Inferior parietal cortex (tissue), 1 donor: ENCODE measurements at regions not wholly inside any gene's neighbourhood (a gene's known extent, or its start where the extent isn't known, plus 50 kb on each side); places are given as distances from the start of the nearest gene placed in this dataset.
A peak's percentile ranks its signal among the peaks of the same experiment; 100 is the strongest.

Experiments
- DNase-seq: peaks from one replicate; pipeline ENCODE4 v3.0.0-alpha.2; 2016; ENCODE audit errors: extremely low spot score

DNA sequence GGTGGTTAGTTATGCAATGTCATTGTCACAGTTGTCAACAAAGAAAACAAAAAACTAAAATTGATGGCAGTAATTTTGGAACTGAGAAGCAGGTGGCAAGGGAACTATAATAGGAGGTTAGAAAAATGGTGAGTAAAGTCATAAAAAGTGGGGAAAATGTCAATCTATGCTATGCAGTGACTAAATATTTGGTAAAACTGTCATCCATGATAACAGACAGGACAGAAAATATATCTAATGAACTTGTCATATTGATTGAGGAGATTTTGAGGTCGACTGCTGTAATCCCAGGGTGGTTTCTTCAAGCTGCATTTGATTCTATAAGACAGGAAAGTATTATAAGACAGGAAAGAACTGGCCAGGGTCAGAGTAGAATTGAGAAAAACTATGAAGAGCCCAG lies 998.4 kb downstream of the IGSF11 start:
- DNase-seq: no peak

DNA sequence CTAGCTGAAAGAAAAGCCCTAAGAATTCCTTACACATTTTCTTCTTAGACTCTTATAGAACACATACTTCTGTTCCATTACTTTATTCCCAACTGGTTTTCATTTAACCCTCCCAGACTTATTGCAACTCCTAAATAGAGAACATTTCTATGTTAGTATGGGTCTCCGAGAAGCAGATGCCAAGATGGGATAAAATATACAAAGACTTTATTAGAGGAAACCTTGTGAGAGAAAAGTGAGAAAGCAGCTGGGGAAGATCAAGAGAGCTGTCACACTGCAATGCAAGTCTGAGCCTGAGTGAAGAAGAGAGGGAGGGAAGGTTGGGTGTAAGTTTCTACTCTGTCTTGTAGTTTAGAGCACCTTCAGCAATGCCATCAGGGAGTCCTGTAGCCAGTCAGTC lies 979.3 kb downstream of the IGSF11 start:
- DNase-seq: no peak

DNA sequence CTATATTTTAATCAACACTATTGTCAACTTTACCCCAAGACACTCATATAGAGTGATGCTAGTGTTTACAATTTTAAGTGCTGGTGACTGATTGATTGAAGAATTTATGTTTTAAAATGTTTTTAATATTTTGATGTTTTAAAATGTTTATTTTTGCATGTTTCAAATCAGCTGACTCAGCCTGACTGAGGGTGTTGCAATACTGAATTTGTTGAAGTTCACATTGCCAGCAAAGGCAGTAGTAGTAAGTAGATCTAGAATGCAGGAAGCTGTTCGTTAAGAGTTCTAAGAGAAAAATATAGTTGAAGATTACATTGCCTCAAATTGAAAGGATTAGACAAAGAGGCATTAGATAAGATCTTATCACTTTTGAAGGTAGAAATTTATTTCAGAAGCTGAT lies 977.6 kb downstream of the IGSF11 start:
- DNase-seq: no peak

DNA sequence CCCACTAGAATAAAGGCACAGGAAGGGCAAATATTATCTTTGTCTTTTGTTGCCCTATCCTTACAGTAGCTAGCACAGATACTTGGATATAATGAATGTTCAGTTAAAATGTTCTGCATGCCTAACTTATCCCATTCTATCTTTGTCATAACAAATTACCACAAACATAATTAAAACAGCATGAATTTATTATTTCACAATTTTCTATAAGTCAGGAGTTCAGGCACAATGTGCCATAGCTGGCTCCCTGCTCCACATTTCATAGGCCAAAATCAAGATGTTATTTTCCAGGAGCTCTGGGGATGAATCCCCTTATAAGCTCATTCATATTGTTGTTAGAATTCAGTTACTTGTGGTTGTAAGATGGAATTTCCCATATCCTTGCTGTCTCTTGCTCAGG lies 975.5 kb downstream of the IGSF11 start:
- no peak for DNase-seq

- DNase-seq: no peak
Measured at GRCh38 chr3:118067439-118067838, 967.2 kb downstream of the IGSF11 start.

GRCh38 chr3:118075873-118076272 lies 958.8 kb downstream of the IGSF11 start:
- DNase-seq: no peak

DNA sequence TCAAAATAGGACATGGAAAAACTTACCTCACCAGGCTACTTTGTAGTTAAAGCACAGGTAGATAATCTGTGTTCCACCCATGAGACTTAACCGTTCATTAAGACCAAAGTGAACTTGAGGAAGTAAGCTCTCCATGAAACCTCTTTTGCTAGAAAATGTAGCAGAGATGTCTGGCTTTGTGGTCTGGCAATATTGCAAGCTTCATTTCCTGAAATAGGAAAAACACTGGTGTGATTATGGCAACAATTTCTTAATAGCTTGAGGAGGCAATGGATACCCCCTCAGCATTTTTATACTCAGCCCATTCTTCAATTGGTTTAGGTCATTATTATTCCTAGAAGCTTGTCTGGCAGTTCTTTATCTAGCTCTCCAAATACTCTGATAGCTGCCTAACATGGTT lies 957.3 kb downstream of the IGSF11 start:
- DNase-seq: no peak

DNA sequence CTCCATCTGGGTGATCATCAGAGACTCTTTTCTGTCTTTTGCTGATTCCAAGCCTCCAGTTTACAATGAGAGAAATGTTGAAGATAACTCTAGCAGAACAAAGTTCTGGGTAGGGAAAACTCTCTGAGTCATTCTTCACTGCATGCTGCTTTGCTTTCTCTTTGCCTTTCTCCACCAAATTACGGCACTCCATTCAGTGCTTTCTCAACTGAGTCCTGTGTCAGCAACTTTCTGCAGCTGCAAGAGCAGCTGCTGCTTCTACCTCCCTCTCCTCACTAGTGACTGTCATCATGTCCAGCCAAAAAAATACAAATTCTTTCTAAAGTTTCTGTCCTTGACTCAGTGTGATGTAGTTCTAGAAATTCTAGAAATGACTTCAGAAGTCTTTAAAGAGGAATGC lies 953.8 kb downstream of the IGSF11 start:
- DNase-seq: peak; percentile 11

GRCh38 chr3:118088696-118089095 lies 946.0 kb downstream of the IGSF11 start:
- no peak for DNase-seq

- DNase-seq: no peak
Measured at GRCh38 chr3:118089563-118089962, 945.1 kb downstream of the IGSF11 start.

- DNase-seq: no peak
Measured at GRCh38 chr3:118097226-118097625, 937.4 kb downstream of the IGSF11 start.

DNA sequence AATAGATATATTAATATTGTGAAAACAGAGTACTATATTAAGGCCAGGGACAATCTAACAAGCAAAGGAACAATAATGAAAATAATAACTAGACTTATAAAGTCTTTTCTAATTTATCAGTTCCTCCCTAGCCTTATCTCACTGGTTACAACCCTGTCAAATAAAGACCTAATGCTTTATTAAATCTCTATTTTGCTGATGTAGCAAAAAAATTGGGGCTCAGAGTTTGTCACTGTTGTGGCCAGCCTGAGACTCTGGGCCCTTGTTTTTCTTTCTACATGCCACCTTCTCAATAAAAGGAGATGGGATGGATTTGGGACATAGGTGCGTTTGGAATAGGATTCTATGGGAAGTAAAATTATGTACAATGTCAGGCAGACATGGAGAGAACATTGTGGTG lies 937.0 kb downstream of the IGSF11 start:
- no peak for DNase-seq

GRCh38 chr3:118098827-118099226 lies 935.8 kb downstream of the IGSF11 start:
- DNase-seq: no peak

DNA sequence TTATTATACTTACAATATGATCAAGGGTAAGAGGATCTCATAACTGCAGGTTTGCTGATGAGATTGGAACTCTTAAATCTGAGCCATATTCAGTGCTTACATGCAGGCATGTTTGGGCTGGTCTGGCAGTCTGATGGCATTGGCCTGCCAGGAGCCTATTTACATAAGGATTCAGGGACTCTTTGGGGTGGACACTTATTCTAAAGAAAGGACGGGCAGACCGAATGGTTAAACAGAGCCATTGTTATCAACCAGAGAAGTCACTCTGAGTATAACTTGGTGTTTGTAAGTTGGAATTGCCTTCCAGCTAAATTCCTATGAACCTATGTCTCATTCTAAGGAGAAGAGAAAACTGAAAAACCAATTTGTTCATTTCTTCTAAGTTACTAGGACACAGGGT lies 932.8 kb downstream of the IGSF11 start:
- DNase-seq: no peak

GRCh38 chr3:118102737-118103136 lies 931.9 kb downstream of the IGSF11 start:
- DNase-seq: no peak

GRCh38 chr3:118108201-118108600 lies 926.4 kb downstream of the IGSF11 start:
- DNase-seq: peak; percentile 7

DNA sequence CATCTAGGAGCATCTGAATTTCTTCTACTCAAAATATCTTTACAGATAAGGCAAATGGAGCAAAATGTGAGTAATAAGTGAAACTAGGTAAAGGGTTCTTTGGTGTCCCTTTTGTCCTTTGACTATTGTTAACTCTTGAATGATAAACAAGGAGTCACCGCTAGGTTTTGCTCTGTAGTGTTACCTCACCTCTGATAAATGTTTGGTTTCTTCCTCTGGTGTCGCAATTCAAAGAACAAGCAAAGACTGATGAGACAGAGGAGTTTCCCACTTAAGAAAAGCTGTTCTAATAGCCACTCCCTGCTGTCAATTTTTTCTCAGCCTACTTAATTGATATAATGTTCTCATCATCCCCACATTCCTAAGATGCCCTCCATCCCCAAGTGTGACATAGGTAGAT lies 925.9 kb downstream of the IGSF11 start:
- DNase-seq: no peak

- DNase-seq: no peak
Measured at GRCh38 chr3:118110211-118110610, 924.4 kb downstream of the IGSF11 start.

DNA sequence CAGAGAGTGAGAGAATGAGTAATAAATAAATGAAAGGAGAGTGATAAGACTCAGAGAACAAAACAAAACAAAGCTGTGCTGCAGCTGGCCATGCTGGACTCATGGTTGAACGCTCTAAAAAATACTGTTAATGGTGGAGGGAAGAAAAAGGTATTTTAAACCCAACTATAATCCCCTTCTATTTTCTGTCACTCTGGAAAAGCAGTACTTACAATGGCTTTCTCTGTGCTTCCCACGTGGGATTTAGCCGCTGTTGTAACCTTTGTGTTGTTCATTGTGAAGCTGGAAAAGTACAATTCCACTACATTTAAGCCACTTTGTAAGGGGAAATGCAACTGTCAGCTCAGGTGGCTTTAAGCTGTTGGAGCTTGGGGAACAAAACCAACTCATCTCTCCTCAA lies 917.7 kb downstream of the IGSF11 start:
- no peak for DNase-seq

- no peak for DNase-seq
Measured at GRCh38 chr3:118126751-118127150, 907.9 kb downstream of the IGSF11 start.

- no peak for DNase-seq
Measured at GRCh38 chr3:118127992-118128391, 906.7 kb downstream of the IGSF11 start.

DNA sequence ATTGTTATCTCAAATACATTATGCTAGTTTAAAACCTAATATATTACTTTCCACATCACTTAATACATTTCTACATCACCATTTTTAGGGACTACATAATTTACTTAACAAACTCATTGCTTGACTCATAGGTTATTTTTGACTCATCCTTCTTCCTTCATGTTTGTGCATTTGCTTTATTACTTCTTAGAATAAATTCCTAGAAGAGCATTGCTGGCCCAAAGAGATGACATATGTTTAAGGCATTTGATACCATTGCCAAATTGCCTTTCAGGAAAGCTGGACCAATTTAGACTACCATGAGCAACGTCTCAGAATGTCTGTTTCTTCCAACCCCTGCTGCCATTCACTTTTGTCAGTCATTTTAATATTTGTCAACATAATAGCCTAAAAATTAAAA lies 905.8 kb downstream of the IGSF11 start:
- no peak for DNase-seq

DNA sequence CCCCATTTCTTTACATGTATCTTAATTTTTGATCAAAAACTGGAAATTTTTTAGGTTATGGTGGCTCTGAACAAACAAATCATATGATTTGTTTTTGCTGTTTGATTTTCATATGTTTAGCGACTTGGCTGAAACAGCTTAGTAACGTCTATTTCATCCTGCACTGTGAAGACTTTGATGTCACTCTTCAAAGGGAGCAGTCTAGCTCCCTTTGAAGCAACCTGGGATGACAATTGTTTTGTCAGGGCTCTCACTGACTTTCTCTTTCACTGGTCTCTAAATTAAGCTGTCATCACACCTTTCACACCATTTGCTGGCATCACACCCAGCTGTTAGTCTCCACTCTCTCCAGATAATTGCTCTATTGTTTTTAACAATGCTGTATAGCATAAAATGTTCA lies 896.9 kb downstream of the IGSF11 start:
- DNase-seq: no peak

GRCh38 chr3:118144919-118145318 lies 889.7 kb downstream of the IGSF11 start:
- no peak for DNase-seq
